ENCODE measurements at regions not wholly inside any gene's neighbourhood (a gene's known extent, or its start where the extent isn't known, plus 50 kb on each side); places are given as distances from the start of the nearest gene placed in this dataset.

DNA sequence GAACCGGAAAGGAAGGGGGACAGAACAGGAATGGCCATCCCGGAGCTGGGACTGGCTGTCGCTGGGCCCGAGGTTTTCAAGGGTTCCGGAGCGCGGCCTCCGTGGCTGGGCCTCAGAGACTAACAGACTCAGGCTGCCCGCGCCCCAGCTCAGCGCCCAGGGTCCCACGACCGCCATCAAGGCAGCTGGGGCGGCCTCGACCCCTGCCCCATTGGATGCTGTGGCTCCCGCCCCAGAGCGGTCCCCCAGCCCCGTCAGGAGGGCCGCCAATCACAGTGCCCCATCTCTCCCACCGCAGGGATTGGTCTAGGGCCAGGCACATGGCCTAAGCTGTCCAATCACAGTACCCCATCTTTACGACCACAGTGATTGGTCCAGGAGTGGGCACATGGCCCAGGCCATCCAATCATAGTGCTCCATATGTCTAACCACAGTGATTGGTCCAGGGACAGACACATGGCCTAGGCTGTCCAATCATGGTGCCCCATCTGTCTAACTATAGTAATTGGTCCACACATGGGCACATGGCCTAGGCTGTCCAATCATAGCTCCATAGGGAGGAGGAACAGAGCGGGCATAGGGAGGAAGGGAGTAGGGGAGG, 105.3 kb upstream of the NKX1-1 start:
- DNase-seq (ENCODE audit: low read depth) (no peak), FAIRE-seq (no peak)
- Mint-ChIP-seq H3K27me3 (ENCODE audit: low read depth, unreplicated experiment) (peaks cover 31% of the 10 kb centered on the region), H3K36me3 (ENCODE audit: low read depth, unreplicated experiment) (no peaks in the 10 kb centered on the region), H3K9me3 (ENCODE audit: unreplicated experiment) (peaks cover 4% of the 10 kb centered on the region), H3K27ac (ENCODE audit: unreplicated experiment) (no peak overlapping the region), H3K4me3 (ENCODE audit: unreplicated experiment) (no peak overlapping the region), H3K4me1 (ENCODE audit: low read depth, unreplicated experiment) (no peaks in the 10 kb centered on the region)
- H3K4me2 ChIP-seq (ENCODE audit: low read length): no peak overlapping the region
- H3K9me3 ChIP-seq (ENCODE audit: insufficient read depth, low read depth, low read length): peaks cover 12% of the 10 kb centered on the region
- H3K79me2 ChIP-seq (ENCODE audit: insufficient read depth, low read length): no peaks in the 10 kb centered on the region
- no peaks in the 10 kb centered on the region for H3K36me3 ChIP-seq (ENCODE audit: insufficient read depth, low read length)
- peaks cover 10% of the 10 kb centered on the region for H3K27me3 ChIP-seq (ENCODE audit: insufficient read depth, low read length)
- no peak overlapping the region for H2AFZ ChIP-seq (ENCODE audit: low read depth, low read length)
- H3K9ac ChIP-seq (ENCODE audit: low read length): no peak overlapping the region
- no peaks in the 10 kb centered on the region for H4K20me1 ChIP-seq (ENCODE audit: insufficient read depth, low read length)
- no peak for TF ChIP-seq EZH2 (IDR thresholded peaks at IDR 0.05; ENCODE audit: insufficient read depth, low read length)
- TF ChIP-seq, protein P1, sequence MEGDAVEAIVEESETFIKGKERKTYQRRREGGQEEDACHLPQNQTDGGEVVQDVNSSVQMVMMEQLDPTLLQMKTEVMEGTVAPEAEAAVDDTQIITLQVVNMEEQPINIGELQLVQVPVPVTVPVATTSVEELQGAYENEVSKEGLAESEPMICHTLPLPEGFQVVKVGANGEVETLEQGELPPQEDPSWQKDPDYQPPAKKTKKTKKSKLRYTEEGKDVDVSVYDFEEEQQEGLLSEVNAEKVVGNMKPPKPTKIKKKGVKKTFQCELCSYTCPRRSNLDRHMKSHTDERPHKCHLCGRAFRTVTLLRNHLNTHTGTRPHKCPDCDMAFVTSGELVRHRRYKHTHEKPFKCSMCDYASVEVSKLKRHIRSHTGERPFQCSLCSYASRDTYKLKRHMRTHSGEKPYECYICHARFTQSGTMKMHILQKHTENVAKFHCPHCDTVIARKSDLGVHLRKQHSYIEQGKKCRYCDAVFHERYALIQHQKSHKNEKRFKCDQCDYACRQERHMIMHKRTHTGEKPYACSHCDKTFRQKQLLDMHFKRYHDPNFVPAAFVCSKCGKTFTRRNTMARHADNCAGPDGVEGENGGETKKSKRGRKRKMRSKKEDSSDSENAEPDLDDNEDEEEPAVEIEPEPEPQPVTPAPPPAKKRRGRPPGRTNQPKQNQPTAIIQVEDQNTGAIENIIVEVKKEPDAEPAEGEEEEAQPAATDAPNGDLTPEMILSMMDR (IDR thresholded peaks at IDR 0.05; ENCODE audit: insufficient read depth, low read depth, low read length): no peak
- H3K4me1 ChIP-seq (ENCODE audit: insufficient read depth, low read length): no peaks in the 10 kb centered on the region
- no peak overlapping the region for H3K4me3 ChIP-seq (ENCODE audit: insufficient read depth, low read depth, low read length)
- H3K27ac ChIP-seq (ENCODE audit: low read depth, low read length): no peak overlapping the region

DNA sequence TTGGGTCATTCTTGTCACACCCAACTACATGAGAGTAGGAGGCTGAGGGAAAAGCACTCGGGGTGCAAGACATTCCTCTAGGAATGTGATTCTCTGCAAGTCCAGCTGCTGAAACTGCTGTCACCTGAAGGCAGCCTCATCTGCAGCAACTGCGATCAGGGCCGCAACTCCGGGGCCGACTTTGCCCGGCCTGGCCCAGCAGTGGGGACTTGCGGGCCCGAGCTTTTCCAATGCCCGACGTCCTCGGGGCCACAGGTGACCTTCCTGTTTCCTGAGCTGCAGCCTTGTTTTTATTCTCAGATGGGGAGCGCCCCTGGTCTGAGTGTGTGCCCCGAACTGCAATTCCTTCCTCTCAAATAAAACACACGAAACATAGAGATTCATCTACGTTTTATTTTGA, 104.7 kb upstream of the NKX1-1 start:
- TF ChIP-seq, protein P1 (IDR thresholded peaks at IDR 0.05; ENCODE audit: insufficient read depth, low read depth, low read length): no peak
- TF ChIP-seq EZH2 (IDR thresholded peaks at IDR 0.05; ENCODE audit: insufficient read depth, low read length): no peak
- Histone ChIP-seq H3K27me3 (ENCODE audit: insufficient read depth, low read length) (peaks cover 10% of the 10 kb centered on the region), H2AFZ (ENCODE audit: low read depth, low read length) (no peak overlapping the region), H4K20me1 (ENCODE audit: insufficient read depth, low read length) (no peaks in the 10 kb centered on the region), H3K4me2 (ENCODE audit: low read length) (no peak overlapping the region), H3K27ac (ENCODE audit: low read depth, low read length) (no peak overlapping the region), H3K36me3 (ENCODE audit: insufficient read depth, low read length) (no peaks in the 10 kb centered on the region), H3K4me1 (ENCODE audit: insufficient read depth, low read length) (no peaks in the 10 kb centered on the region), H3K4me3 (ENCODE audit: insufficient read depth, low read depth, low read length) (no peak overlapping the region), H3K79me2 (ENCODE audit: insufficient read depth, low read length) (no peaks in the 10 kb centered on the region), H3K9me3 (ENCODE audit: insufficient read depth, low read depth, low read length) (peaks cover 12% of the 10 kb centered on the region), H3K9ac (ENCODE audit: low read length) (no peak overlapping the region)
- Mint-ChIP-seq H3K27me3 (ENCODE audit: low read depth, unreplicated experiment) (peaks cover 32% of the 10 kb centered on the region), H3K9me3 (ENCODE audit: unreplicated experiment) (peaks cover 4% of the 10 kb centered on the region), H3K36me3 (ENCODE audit: low read depth, unreplicated experiment) (peaks cover 3% of the 10 kb centered on the region), H3K4me1 (ENCODE audit: low read depth, unreplicated experiment) (no peaks in the 10 kb centered on the region), H3K27ac (ENCODE audit: unreplicated experiment) (no peak overlapping the region), H3K4me3 (ENCODE audit: unreplicated experiment) (no peak overlapping the region)
- FAIRE-seq (no peak), DNase-seq (ENCODE audit: low read depth) (no peak)

DNA sequence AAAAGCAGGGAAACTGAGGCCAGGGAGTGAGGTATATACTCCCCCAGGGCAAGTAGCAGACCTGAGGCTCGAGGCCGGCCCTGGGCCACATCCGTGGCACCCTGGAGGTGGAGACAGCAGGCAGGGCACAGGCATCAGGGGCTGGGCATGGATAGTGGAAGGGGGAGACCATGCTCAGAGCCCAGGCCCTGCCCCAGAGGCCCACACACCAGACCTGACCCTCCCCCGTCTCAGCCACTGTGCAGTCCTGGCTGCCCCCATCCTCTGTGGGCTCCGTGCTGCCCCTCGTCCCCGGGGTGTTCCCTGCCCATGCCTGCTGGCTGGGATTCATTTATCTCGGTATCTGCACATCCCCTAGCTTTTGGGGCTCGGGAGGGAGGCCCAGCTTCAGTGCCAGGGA, 103.1 kb upstream of the NKX1-1 start:
- Histone ChIP-seq H3K9me3 (ENCODE audit: insufficient read depth, low read depth, low read length) (peaks cover 3% of the 10 kb centered on the region), H4K20me1 (ENCODE audit: insufficient read depth, low read length) (no peaks in the 10 kb centered on the region), H3K4me1 (ENCODE audit: insufficient read depth, low read length) (no peaks in the 10 kb centered on the region), H3K4me3 (ENCODE audit: insufficient read depth, low read depth, low read length) (no peak overlapping the region), H3K9ac (ENCODE audit: low read length) (no peak overlapping the region), H3K27me3 (ENCODE audit: insufficient read depth, low read length) (peaks cover 14% of the 10 kb centered on the region), H3K27ac (ENCODE audit: low read depth, low read length) (no peak overlapping the region), H3K4me2 (ENCODE audit: low read length) (no peak overlapping the region), H3K79me2 (ENCODE audit: insufficient read depth, low read length) (no peaks in the 10 kb centered on the region), H2AFZ (ENCODE audit: low read depth, low read length) (no peak overlapping the region), H3K36me3 (ENCODE audit: insufficient read depth, low read length) (no peaks in the 10 kb centered on the region)
- FAIRE-seq (no peak), DNase-seq (ENCODE audit: low read depth) (no peak)
- peaks cover 36% of the 10 kb centered on the region for H3K27me3 Mint-ChIP-seq (ENCODE audit: low read depth, unreplicated experiment)
- H3K36me3 Mint-ChIP-seq (ENCODE audit: low read depth, unreplicated experiment): peaks cover 3% of the 10 kb centered on the region
- no peak overlapping the region for H3K4me3 Mint-ChIP-seq (ENCODE audit: unreplicated experiment)
- H3K27ac Mint-ChIP-seq (ENCODE audit: unreplicated experiment): no peak overlapping the region
- no peaks in the 10 kb centered on the region for H3K4me1 Mint-ChIP-seq (ENCODE audit: low read depth, unreplicated experiment)
- TF ChIP-seq EZH2 (IDR thresholded peaks at IDR 0.05; ENCODE audit: insufficient read depth, low read length): no peak
- TF ChIP-seq, protein P1 (IDR thresholded peaks at IDR 0.05; ENCODE audit: insufficient read depth, low read depth, low read length): no peak
- H3K9me3 Mint-ChIP-seq (ENCODE audit: unreplicated experiment): peaks cover 4% of the 10 kb centered on the region

Data from astrocyte (in vitro differentiated cells and primary cell).